Vagina (tissue), 2 donors: ENCODE measurements at regions not wholly inside any gene's neighbourhood (a gene's known extent, or its start where the extent isn't known, plus 50 kb on each side); places are given as distances from the start of the nearest gene placed in this dataset.

Source experiments
- DNase-seq, 2 donors: peaks; one replicate each; pipeline ENCODE4 v3.0.0-alpha.2; 2017; ENCODE audit errors: extremely low spot score in 2 of 2
- H3K27ac ChIP-seq: fragments of 200-600 bp; sonication (generic); one replicate; pipeline ENCODE4 v1.5.1; 2019
- H3K27me3 ChIP-seq: fragments of 200-600 bp; sonication (generic); one replicate; pipeline ENCODE4 v1.5.1; 2019
- H3K36me3 ChIP-seq, 2 donors: fragments of 200-600 bp; sonication (generic); one replicate each; pipeline ENCODE4 v1.5.1; 2017 to 2019
- H3K4me1 ChIP-seq: fragments of 200-600 bp; sonication (generic); one replicate; pipeline ENCODE4 v1.5.1; 2019
- H3K4me3 ChIP-seq, 2 donors: fragments of 200-600 bp; sonication (generic); 1 replicate in 1 of 2; 2 replicates in 1 of 2; pipeline ENCODE4 v1.5.1; 2016 to 2019
- H3K9me3 ChIP-seq: fragments of 200-600 bp; sonication (generic); one replicate; pipeline ENCODE4 v1.5.1; 2019
- CTCF ChIP-seq, 3 experiments: fragments of 450-650 bp in 2 of 3; fragments of 200-600 bp in 1 of 3; sonication (generic) in 1 of 3; IDR thresholded peaks; one replicate each; pipeline ENCODE4 v1.5.1; 2017 to 2019; ENCODE audit warnings: antibody characterized with exemption in 3 of 3, mild to moderate bottlenecking in 2 of 3, moderate library complexity in 2 of 3
- POLR2A ChIP-seq, 2 donors: fragments of 450-650 bp; IDR thresholded peaks; one replicate each; pipeline ENCODE4 v1.6.1; 2017; ENCODE audit warnings: antibody characterized with exemption in 2 of 2, mild to moderate bottlenecking in 2 of 2, moderate library complexity in 2 of 2
- POLR2AphosphoS5 ChIP-seq, 2 donors: sonication (generic); formaldehyde crosslinking; IDR thresholded peaks; one replicate each; pipeline ENCODE4 v1.9.0; 2017; ENCODE audit warnings: antibody characterized with exemption in 2 of 2, mild to moderate bottlenecking in 2 of 2, low read depth in 1 of 2; ENCODE audit not compliant: insufficient read depth in 1 of 2
- intact Hi-C: fragments of 100-400 bp; cut with DNase I; formaldehyde crosslinking; loops from one replicate; pipeline ENCODE4 v1.15.1; 2023

- no peak for DNase-seq
- no peaks in the 10 kb centered on the region for H3K9me3 ChIP-seq
These were observed 780.9 kb upstream of the POM121L12 start for GRCh38 chr7:52254396-52255010.

GRCh38 chr7:52253953-52254352 lies 781.5 kb upstream of the POM121L12 start:
- Histone ChIP-seq H3K36me3 (no peaks in the 10 kb centered on the region), H3K4me3 (no peak overlapping the region), H3K27ac (no peak overlapping the region), H3K9me3 (no peaks in the 10 kb centered on the region), H3K27me3 (no peaks in the 10 kb centered on the region), H3K4me1 (no peaks in the 10 kb centered on the region)
- intact Hi-C loops = no loop called here
- no peak for DNase-seq
- TF ChIP-seq POLR2A (IDR thresholded peaks at IDR 0.05) (no peak), CTCF (IDR thresholded peaks at IDR 0.05) (no peak), POLR2AphosphoS5 (IDR thresholded peaks at IDR 0.05; ENCODE audit: insufficient read depth in 1 of 2, low read depth in 1 of 2) (no peak)

More at GRCh38 chr7:52254396-52255010, 780.9 kb upstream of the POM121L12 start:
- Histone ChIP-seq H3K4me1 (no peaks in the 10 kb centered on the region), H3K27me3 (no peaks in the 10 kb centered on the region), H3K27ac (no peak overlapping the region), H3K4me3 (no peak overlapping the region), H3K36me3 (no peaks in the 10 kb centered on the region)
- TF ChIP-seq POLR2AphosphoS5 (IDR thresholded peaks at IDR 0.05; ENCODE audit: insufficient read depth in 1 of 2, low read depth in 1 of 2) = no peak
- TF ChIP-seq CTCF (IDR thresholded peaks at IDR 0.05) = no peak
- no peak for TF ChIP-seq POLR2A (IDR thresholded peaks at IDR 0.05)
- intact Hi-C loops = no loop called here

GRCh38 chr7:52249741-52250140 lies 785.7 kb upstream of the POM121L12 start:
- Histone ChIP-seq H3K9me3 (no peaks in the 10 kb centered on the region), H3K4me1 (no peaks in the 10 kb centered on the region), H3K27me3 (no peaks in the 10 kb centered on the region), H3K36me3 (no peaks in the 10 kb centered on the region), H3K27ac (no peak overlapping the region), H3K4me3 (no peak overlapping the region)
- TF ChIP-seq POLR2AphosphoS5 (IDR thresholded peaks at IDR 0.05; ENCODE audit: insufficient read depth in 1 of 2, low read depth in 1 of 2) (no peak), POLR2A (IDR thresholded peaks at IDR 0.05) (no peak), CTCF (IDR thresholded peaks at IDR 0.05) (no peak)
- intact Hi-C loops = no loop called here
- no peak for DNase-seq

- H3K9me3 ChIP-seq = no peaks in the 10 kb centered on the region
- intact Hi-C loops = no loop called here
- no peak overlapping the region for H3K27ac ChIP-seq
- TF ChIP-seq POLR2AphosphoS5 (IDR thresholded peaks at IDR 0.05; ENCODE audit: insufficient read depth in 1 of 2, low read depth in 1 of 2) (no peak), CTCF (IDR thresholded peaks at IDR 0.05) (no peak), POLR2A (IDR thresholded peaks at IDR 0.05) (no peak)
- no peak overlapping the region for H3K4me3 ChIP-seq
- no peaks in the 10 kb centered on the region for H3K4me1 ChIP-seq
- H3K36me3 ChIP-seq = no peaks in the 10 kb centered on the region
- H3K27me3 ChIP-seq = no peaks in the 10 kb centered on the region
- DNase-seq = no peak
These were observed 787.9 kb upstream of the POM121L12 start for GRCh38 chr7:52247518-52247917.

- Histone ChIP-seq H3K4me3 (no peak overlapping the region), H3K4me1 (no peaks in the 10 kb centered on the region), H3K9me3 (no peaks in the 10 kb centered on the region), H3K36me3 (no peaks in the 10 kb centered on the region), H3K27ac (no peak overlapping the region), H3K27me3 (no peaks in the 10 kb centered on the region)
- no peak for DNase-seq
- TF ChIP-seq POLR2AphosphoS5 (IDR thresholded peaks at IDR 0.05; ENCODE audit: insufficient read depth in 1 of 2, low read depth in 1 of 2) = no peak
- TF ChIP-seq POLR2A (IDR thresholded peaks at IDR 0.05) = no peak
- TF ChIP-seq CTCF (IDR thresholded peaks at IDR 0.05) = no peak
- intact Hi-C loops = no loop called here
These were observed 791.7 kb upstream of the POM121L12 start for GRCh38 chr7:52243685-52244084.
